GM13976 (cell line): ENCODE measurements at regions not wholly inside any gene's neighbourhood (a gene's known extent, or its start where the extent isn't known, plus 50 kb on each side); places are given as distances from the start of the nearest gene placed in this dataset.

Experiments
- DNase-seq: peaks from one replicate; pipeline ENCODE4 v3.0.0; 2012; ENCODE audit warnings: low spot score
- CTCF ChIP-seq: IDR thresholded peaks from 2 replicates; pipeline ENCODE4 v1.5.1; 2012; ENCODE audit warnings: borderline replicate concordance, mild to moderate bottlenecking; ENCODE audit not compliant: insufficient read depth; ENCODE audit errors: extremely low read depth, missing control alignments, control extremely low read depth
- in situ Hi-C: fragments of 300-500 bp; cut with MboI; formaldehyde crosslinking; loops from one replicate; pipeline ENCODE4 v1.12.0; 2022; ENCODE audit warnings: low sequenced_read_pairs, mixed read lengths, inconsistent platforms; ENCODE audit not compliant: unreplicated experiment

GRCh38 chr4:124053872-124054538, 657.4 kb downstream of the SPRY1 start:
- TF ChIP-seq CTCF = no peak
- in situ Hi-C loops = no loop called here
- no peak for DNase-seq

GRCh38 chr4:124055336-124055735, 657.2 kb downstream of the ANKRD50 start:
- no peak for TF ChIP-seq CTCF
- DNase-seq = no peak
- in situ Hi-C loops = no loop called here

- no peak for DNase-seq
- no peak for TF ChIP-seq CTCF
- in situ Hi-C loops = no loop called here
Observed at GRCh38 chr4:124055896-124056295, 656.6 kb downstream of the ANKRD50 start.

- no peak for TF ChIP-seq CTCF
- no peak for DNase-seq
- in situ Hi-C loops = no loop called here
Observed at GRCh38 chr4:124060261-124060918, 652.1 kb downstream of the ANKRD50 start.

- TF ChIP-seq CTCF = no peak
- DNase-seq = no peak
- in situ Hi-C loops = no loop called here
Observed at GRCh38 chr4:124061413-124061812, 651.1 kb downstream of the ANKRD50 start.

GRCh38 chr4:124065422-124065821, 647.1 kb downstream of the ANKRD50 start:
- in situ Hi-C loops = no loop called here
- no peak for DNase-seq
- no peak for TF ChIP-seq CTCF
